ENCODE measurements at regions not wholly inside any gene's neighbourhood (a gene's known extent, or its start where the extent isn't known, plus 50 kb on each side); places are given as distances from the start of the nearest gene placed in this dataset.
"Not testable (repeated sequence)": the region's sequence is repeated elsewhere in the genome, so short reads cannot be mapped to it uniquely, and the experiment has no call there.

GRCh38 chr12:11486623-11487444 is 91.5 kb upstream of the PRB2 start:
- no peaks in the 10 kb centered on the region for H3K4me1 ChIP-seq
- peaks cover 19% of the 10 kb centered on the region for H3K27me3 ChIP-seq
- TF ChIP-seq CTCF (IDR thresholded peaks at IDR 0.05; ENCODE audit: low read depth, low read length) = peak; percentile 99
- no peak overlapping the region for H3K4me3 ChIP-seq (ENCODE audit: low read depth, low read length)
- H3K9me3 ChIP-seq = no peaks in the 10 kb centered on the region
- no peaks in the 10 kb centered on the region for H3K36me3 ChIP-seq
- DNase-seq = peak; percentile 79

- Histone ChIP-seq H3K4me1 (no peaks in the 10 kb centered on the region), H3K9me3 (no peaks in the 10 kb centered on the region; the same call in 1 of the 2 replicates), H3K36me3 (no peaks in the 10 kb centered on the region), H3K4me3 (ENCODE audit: low read depth, low read length) (no peak overlapping the region), H3K27me3 (peaks cover 52% of the 10 kb centered on the region)
- no peak for TF ChIP-seq CTCF (IDR thresholded peaks at IDR 0.05; ENCODE audit: low read depth, low read length)
- DNase-seq = no peak
These were observed 100.9 kb upstream of the PRB2 start for GRCh38 chr12:11496157-11496851.

DNA sequence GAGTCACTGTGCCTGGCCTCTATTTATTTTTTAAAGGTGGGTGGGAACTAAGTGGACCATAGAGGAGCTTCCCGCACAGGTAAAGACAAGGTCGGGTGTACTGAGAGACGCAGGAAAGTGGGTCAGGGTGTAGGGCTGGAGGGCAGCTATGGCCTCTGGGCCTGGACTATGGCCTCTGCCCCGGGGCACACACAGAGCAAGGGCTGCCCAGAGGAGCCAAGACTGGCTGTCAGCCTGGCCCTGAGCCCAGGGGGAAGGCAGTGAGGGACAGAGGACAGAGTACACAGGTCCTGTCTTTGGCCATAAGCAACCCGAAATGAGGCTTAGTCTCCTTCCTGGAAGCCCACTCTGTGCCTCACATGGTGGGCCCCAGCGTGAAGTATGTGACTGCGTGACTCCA is 102.1 kb upstream of the PRB2 start:
- DNase-seq = no peak
- TF ChIP-seq CTCF (IDR thresholded peaks at IDR 0.05; ENCODE audit: low read depth, low read length) = no peak
- Histone ChIP-seq H3K27me3 (peaks cover 50% of the 10 kb centered on the region), H3K4me1 (no peaks in the 10 kb centered on the region), H3K36me3 (no peaks in the 10 kb centered on the region), H3K9me3 (no peaks in the 10 kb centered on the region; the same call in 1 of the 2 replicates), H3K4me3 (ENCODE audit: low read depth, low read length) (no peak overlapping the region)

GRCh38 chr12:11497995-11498394 is 102.6 kb upstream of the PRB2 start:
- peaks cover 50% of the 10 kb centered on the region for H3K27me3 ChIP-seq
- H3K4me3 ChIP-seq (ENCODE audit: low read depth, low read length) = no peak overlapping the region
- no peak for TF ChIP-seq CTCF (IDR thresholded peaks at IDR 0.05; ENCODE audit: low read depth, low read length)
- DNase-seq = no peak
- no peaks in the 10 kb centered on the region; the same call in 1 of the 2 replicates for H3K9me3 ChIP-seq
- no peaks in the 10 kb centered on the region for H3K36me3 ChIP-seq
- no peaks in the 10 kb centered on the region for H3K4me1 ChIP-seq

- peaks cover 53% of the 10 kb centered on the region for H3K27me3 ChIP-seq
- H3K4me1 ChIP-seq; H3K4me3 ChIP-seq (ENCODE audit: low read depth, low read length); H3K36me3 ChIP-seq; H3K9me3 ChIP-seq: not testable (repeated sequence)
- DNase-seq = peak; percentile 49
- peak; percentile 46 for TF ChIP-seq CTCF (IDR thresholded peaks at IDR 0.05; ENCODE audit: low read depth, low read length)
These were observed 103.2 kb upstream of the PRB2 start for GRCh38 chr12:11498574-11498973.

DNA sequence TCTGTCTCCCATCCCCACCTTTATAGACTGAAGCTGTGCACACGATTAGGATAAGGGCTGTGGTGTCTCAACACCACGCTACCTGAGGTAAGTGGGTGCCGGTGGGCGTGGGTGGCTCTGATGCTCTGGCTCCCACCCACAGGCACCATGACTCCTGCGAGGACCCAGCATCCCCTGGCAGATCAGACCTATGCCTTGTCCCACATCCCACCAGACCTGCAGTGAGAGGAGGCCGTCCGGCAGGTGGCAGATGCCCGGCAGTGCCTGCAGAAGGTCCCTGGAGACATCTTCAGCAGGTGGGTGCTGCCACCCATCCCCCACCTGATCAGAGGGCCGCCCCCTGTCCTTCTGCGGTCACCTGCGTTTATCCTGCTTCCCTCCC is 104.4 kb upstream of the PRB2 start:
- Histone ChIP-seq H3K4me3 (ENCODE audit: low read depth, low read length) (no peak overlapping the region), H3K27me3 (peaks cover 46% of the 10 kb centered on the region), H3K4me1 (no peaks in the 10 kb centered on the region), H3K36me3 (no peaks in the 10 kb centered on the region), H3K9me3 (no peaks in the 10 kb centered on the region; the same call in 1 of the 2 replicates)
- no peak for DNase-seq
- TF ChIP-seq CTCF (IDR thresholded peaks at IDR 0.05; ENCODE audit: low read depth, low read length) = no peak

Data from BE2C (cell line).